ENCODE measurements at regions not wholly inside any gene's neighbourhood (a gene's known extent, or its start where the extent isn't known, plus 50 kb on each side); places are given as distances from the start of the nearest gene placed in this dataset.

DNA sequence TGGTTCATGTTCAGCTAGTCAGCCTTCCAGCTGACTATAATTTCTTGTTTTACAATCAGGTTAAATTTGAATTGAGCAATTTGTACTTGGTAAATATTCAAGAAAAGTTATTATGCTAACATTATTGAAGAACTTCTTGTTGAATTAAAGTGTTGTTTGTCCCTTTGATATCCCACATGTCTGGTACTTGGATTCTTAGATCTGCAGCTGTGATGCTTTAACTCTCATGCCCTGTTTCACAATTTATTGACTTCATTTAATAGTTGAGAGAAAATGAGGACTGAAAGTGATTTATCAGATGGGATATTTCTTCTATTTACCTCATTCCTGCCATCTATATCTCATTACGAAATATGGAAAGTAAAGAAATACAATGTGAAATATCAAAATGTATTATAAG, 92.8 kb downstream of the FASLG start:
- intact Hi-C loops (cut with micrococcal nuclease): no loop called here

GRCh38 chr1:172753964-172754363, 95.1 kb downstream of the FASLG start:
- intact Hi-C loops (cut with micrococcal nuclease): no loop called here

- intact Hi-C loops (cut with micrococcal nuclease): no loop called here
Measured at GRCh38 chr1:172754609-172755008, 95.7 kb downstream of the FASLG start.

- intact Hi-C loops (cut with micrococcal nuclease): no loop called here
Measured at GRCh38 chr1:172755099-172755498, 96.2 kb downstream of the FASLG start.

DNA sequence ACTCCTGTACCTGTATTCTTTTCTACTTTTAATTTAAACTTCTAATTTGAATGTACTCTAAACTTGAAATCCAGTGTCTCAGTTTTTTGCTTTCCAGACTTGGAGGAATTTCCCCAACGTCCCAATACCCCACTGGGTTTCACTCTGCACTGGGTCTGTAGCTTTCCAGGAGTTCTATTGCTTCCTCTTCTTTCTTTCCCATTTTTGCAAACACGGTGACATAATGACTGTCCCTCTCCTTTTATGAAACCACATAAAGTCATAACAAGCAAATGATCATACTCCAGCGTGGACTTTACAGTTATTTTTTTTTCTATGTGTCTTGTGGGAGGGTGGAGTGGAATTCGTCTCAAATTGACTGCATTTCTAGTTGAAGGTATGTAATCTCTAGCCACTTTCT, 97.1 kb downstream of the FASLG start:
- intact Hi-C loops (cut with micrococcal nuclease): no loop called here

- intact Hi-C loops (cut with micrococcal nuclease): no loop called here
Measured at GRCh38 chr1:172758259-172758658, 99.4 kb downstream of the FASLG start.

DNA sequence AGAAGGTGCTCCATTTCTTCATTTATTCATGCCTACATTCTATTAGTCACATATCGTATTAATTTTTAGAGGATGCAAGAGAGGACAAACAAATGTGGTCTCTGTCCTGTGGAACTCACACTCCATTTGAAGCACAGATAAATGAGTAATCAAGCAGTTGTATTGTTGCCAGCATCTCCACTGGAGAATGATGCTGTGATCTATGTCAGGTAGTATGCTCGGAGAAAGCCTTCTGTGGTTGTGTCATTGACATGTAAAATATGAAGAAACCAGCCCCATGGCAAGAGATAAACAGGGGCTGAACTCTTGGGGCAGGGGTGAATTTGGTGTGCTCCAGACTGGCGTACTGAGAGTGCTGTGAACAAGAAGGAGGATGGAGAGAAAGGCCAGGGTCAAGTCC, 101.2 kb downstream of the FASLG start:
- intact Hi-C loops (cut with micrococcal nuclease): no loop called here

GRCh38 chr1:172761581-172762486, 102.9 kb downstream of the FASLG start:
- intact Hi-C loops (cut with micrococcal nuclease): no loop called here

DNA sequence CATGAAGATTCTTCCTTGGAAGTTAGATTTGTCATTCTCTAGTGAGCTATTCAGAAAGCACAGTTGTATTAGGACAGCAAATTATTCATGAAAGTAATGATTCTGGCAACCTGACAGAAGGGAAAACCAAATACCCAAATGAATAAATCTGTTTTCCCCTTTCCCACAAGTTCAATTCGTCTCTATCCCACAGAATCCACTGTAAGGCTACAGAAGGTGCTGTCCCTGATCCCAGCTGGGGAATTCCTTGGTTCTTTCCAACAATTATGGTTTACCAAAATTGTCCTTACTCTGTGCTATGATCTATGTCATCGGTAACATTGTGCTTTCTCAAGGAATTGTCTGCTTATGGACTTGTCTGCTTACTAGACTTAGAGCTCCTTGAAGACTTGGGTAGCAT, 104.2 kb downstream of the FASLG start:
- intact Hi-C loops (cut with micrococcal nuclease): no loop called here

- intact Hi-C loops (cut with micrococcal nuclease): no loop called here
Measured at GRCh38 chr1:172764378-172764777, 105.5 kb downstream of the FASLG start.

DNA sequence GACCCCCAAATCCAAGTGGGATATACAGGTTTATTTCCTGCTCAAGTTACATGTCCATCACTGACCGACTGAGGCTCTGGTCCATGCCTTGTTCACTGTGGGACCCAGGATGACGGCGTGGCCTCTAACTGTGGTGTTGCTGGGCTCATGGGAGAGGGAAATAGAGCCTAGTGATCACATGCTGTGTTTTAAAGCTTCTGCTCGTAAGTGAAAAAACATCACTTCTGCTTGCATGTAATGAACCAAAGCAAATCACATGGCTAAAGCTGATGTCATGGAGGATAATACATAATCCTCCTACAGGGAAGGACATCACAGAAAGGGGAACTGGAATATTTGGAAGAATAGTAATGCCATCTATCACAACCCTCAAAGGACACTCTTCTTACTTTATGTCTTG, 107.6 kb downstream of the FASLG start:
- intact Hi-C loops (cut with micrococcal nuclease): no loop called here

GRCh38 chr1:172770071-172770470, 111.2 kb downstream of the FASLG start:
- intact Hi-C loops (cut with micrococcal nuclease): no loop called here

DNA sequence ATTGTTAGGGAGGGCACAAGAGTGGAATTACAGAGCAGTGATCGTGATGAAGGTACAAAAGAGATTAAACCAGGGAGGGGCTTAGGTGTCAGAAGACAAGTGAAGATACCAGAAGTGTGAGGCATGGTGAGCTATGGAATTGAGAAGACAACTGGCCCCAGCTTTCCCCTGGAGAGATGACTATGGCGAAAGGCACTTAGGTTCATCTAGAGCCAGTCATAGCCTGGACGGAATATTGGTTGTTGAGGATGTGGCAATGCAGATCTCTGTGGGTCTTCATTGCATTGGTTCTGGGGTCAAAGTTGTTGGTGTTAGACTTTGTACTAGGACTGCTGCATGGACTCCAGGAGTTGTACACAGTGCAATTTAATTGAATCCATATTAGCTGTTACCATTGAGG, 115.7 kb downstream of the FASLG start:
- intact Hi-C loops (cut with micrococcal nuclease): no loop called here

DNA sequence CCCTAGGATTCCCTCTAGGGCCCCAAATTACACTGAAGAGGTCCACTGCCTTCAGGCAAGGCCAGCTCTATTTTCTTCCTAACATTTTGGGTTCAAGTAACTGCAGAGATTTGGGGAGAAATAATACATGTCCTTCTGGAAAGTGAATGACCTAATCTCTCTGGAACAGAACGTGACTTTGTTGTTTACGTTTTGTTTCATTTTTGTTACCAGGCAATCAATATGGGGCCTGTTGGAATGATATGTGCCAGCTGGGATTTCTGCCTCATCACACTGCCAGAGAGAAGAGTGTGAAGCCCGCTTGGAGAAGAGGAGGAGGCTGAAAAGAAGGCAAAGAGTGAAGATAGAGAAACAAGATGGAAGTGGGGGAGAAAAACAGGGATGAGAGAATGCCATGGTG, 116.7 kb downstream of the FASLG start:
- intact Hi-C loops (cut with micrococcal nuclease): no loop called here

GRCh38 chr1:172776071-172776470, 117.2 kb downstream of the FASLG start:
- intact Hi-C loops (cut with micrococcal nuclease): no loop called here

- intact Hi-C loops (cut with micrococcal nuclease): loop anchor here (2.0 kb wide), 1 partner anchor 31 kb away; no protein-coding TSS in a partner anchor
Measured at GRCh38 chr1:172777767-172778166, 118.9 kb downstream of the FASLG start.

GRCh38 chr1:172778456-172779455, 119.9 kb downstream of the FASLG start:
- intact Hi-C loops (cut with micrococcal nuclease): loop anchor here (2.0 kb wide), 1 partner anchor 32 kb away; no protein-coding TSS in a partner anchor

- intact Hi-C loops (cut with micrococcal nuclease): loop anchor here (2.0 kb wide), 1 partner anchor 33 kb away; no protein-coding TSS in a partner anchor
Measured at GRCh38 chr1:172779491-172779890, 120.6 kb downstream of the FASLG start.

DNA sequence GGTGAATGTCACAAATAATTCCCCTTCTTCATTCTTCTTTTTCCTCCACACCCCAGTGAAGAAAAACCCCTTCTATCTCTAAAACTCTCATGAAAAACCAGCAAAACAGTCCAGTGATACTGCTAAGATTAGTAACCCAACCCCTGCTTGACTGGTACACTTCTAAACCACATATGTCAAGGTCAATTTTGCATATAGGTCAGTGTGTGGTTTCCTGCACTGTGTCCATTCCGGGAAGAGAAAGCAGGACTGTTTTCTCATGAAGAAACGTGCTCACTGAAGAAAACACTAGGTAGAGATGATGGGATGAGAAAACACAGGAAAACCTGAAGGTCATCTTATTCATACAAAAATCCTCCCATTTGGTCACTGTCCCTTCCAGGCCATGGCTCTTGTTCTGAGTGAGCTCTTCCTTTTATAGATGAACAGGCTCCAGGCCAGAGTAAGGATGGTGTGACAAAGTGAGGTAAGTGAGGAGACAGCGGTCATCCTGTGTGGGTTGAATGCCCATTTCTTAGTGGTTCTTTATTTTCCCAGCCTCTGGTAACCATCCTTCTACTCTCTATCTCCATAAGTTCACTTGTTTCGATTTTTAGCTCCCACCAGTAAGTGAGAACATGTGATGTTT, 122.7 kb downstream of the FASLG start:
- intact Hi-C loops (cut with micrococcal nuclease): no loop called here

GRCh38 chr1:172789840-172790239, 130.9 kb downstream of the FASLG start:
- intact Hi-C loops (cut with micrococcal nuclease): no loop called here

DNA sequence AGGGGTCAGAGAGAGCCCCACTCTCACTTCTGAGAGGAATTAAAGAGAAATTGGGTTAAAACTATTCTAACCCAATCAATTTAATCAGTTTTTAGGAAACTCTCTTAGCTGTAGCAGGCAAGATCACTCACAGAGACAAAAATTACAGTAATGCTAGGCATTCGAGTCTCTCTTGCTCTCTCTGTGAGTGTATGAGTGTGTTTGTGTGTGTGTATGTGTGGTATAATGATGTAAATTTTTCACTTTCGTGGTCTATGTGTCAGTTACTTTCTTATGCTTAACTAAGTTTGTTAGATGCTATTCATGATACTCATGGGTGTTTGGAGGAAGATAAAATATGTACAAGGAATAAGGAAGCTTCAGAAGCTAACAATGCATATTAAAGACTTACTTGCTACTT, 131.3 kb downstream of the FASLG start:
- intact Hi-C loops (cut with micrococcal nuclease): no loop called here
